H9 (cell line): ENCODE measurements at regions not wholly inside any gene's neighbourhood (a gene's known extent, or its start where the extent isn't known, plus 50 kb on each side); places are given as distances from the start of the nearest gene placed in this dataset.

Experiments
- DNase-seq: peaks from one replicate; pipeline ENCODE4 v3.0.0-alpha.2; 2017
- H2AFZ ChIP-seq: one replicate; pipeline ENCODE4 v1.6.1; 2013; ENCODE audit warnings: mild to moderate bottlenecking, low read length, control low read depth, moderate library complexity
- H2AK5ac ChIP-seq: 2 replicates; pipeline ENCODE4 v1.6.1; 2013; ENCODE audit warnings: low read length, control low read depth, mixed read lengths; ENCODE audit not compliant: insufficient read length
- H2BK120ac ChIP-seq: one replicate; pipeline ENCODE4 v1.6.1; 2013; ENCODE audit warnings: low read depth, mild to moderate bottlenecking, low read length, control low read depth, inconsistent platforms; ENCODE audit not compliant: poor library complexity, severe bottlenecking
- H2BK12ac ChIP-seq: 2 replicates; pipeline ENCODE4 v1.6.1; 2013; ENCODE audit warnings: low read length, control low read depth, mixed read lengths, low read depth; ENCODE audit not compliant: insufficient read length
- H2BK15ac ChIP-seq: 2 replicates; pipeline ENCODE4 v1.6.1; 2013; ENCODE audit warnings: low read depth, low read length, control low read depth
- H2BK20ac ChIP-seq: one replicate; pipeline ENCODE4 v1.6.1; 2013; ENCODE audit warnings: low read depth, mild to moderate bottlenecking, low read length, control low read depth, inconsistent platforms; ENCODE audit not compliant: poor library complexity, severe bottlenecking
- H2BK5ac ChIP-seq: 2 replicates; pipeline ENCODE4 v1.6.1; 2013; ENCODE audit warnings: low read length, control low read depth, mixed read lengths; ENCODE audit not compliant: insufficient read length
- H3K14ac ChIP-seq: 2 replicates; pipeline ENCODE4 v1.6.1; 2013; ENCODE audit warnings: low read length, control low read depth; ENCODE audit not compliant: insufficient read depth
- H3K18ac ChIP-seq: 2 replicates; pipeline ENCODE4 v1.6.1; 2013; ENCODE audit warnings: low read depth, mild to moderate bottlenecking, mixed read lengths, low read length, control low read depth; ENCODE audit not compliant: insufficient read length
- H3K23ac ChIP-seq: 2 replicates; pipeline ENCODE4 v1.6.1; 2013; ENCODE audit warnings: low read length, control low read depth, mixed read lengths, low read depth; ENCODE audit not compliant: insufficient read length
- H3K23me2 ChIP-seq: 2 replicates; pipeline ENCODE4 v1.6.1; 2013; ENCODE audit warnings: low read depth, mild to moderate bottlenecking, mixed read lengths, low read length, control low read depth; ENCODE audit not compliant: insufficient read length, poor library complexity, severe bottlenecking
- H3K27ac ChIP-seq: 2 replicates; pipeline ENCODE4 v1.5.1; 2013; ENCODE audit warnings: low read length, control low read depth, mixed read lengths, low read depth; ENCODE audit not compliant: insufficient read length
- H3K27me3 ChIP-seq: 2 replicates; pipeline ENCODE4 v1.6.1; 2013; ENCODE audit warnings: low read length, control low read depth, inconsistent platforms; ENCODE audit not compliant: insufficient read depth
- H3K4ac ChIP-seq: 2 replicates; pipeline ENCODE4 v1.6.1; 2013; ENCODE audit warnings: low read depth, mild to moderate bottlenecking, control low read depth, inconsistent platforms, low read length, moderate library complexity
- H3K4me1 ChIP-seq: 2 replicates; pipeline ENCODE4 v1.6.1; 2013; ENCODE audit warnings: low read length, control low read depth, inconsistent platforms; ENCODE audit not compliant: insufficient read depth
- H3K4me2 ChIP-seq: 2 replicates; pipeline ENCODE4 v1.6.1; 2013; ENCODE audit warnings: low read length, control low read depth, mixed read lengths; ENCODE audit not compliant: insufficient read length, insufficient read depth
- H3K56ac ChIP-seq: 2 replicates; pipeline ENCODE4 v1.6.1; 2013; ENCODE audit warnings: low read depth, mild to moderate bottlenecking, mixed read lengths, low read length, control low read depth; ENCODE audit not compliant: insufficient read length
- H3K79me1 ChIP-seq: 2 replicates; pipeline ENCODE4 v1.6.1; 2013; ENCODE audit warnings: low read depth, mild to moderate bottlenecking, moderate library complexity, low read length, control low read depth, inconsistent platforms; ENCODE audit not compliant: insufficient read depth, poor library complexity, severe bottlenecking
- H3K79me2 ChIP-seq: 2 replicates; pipeline ENCODE4 v1.6.1; 2013; ENCODE audit warnings: low read length, control low read depth, inconsistent platforms; ENCODE audit not compliant: insufficient read depth
- H3K9ac ChIP-seq: 2 replicates; pipeline ENCODE4 v1.6.1; 2013; ENCODE audit warnings: low read length, control low read depth, mixed read lengths; ENCODE audit not compliant: insufficient read length; ENCODE audit errors: extremely low read depth
- H3K9me3 ChIP-seq: one replicate; pipeline ENCODE4 v1.6.1; 2013; ENCODE audit warnings: low read depth, low read length, inconsistent platforms; ENCODE audit not compliant: control insufficient read depth
- H3T11ph ChIP-seq: one replicate; pipeline ENCODE4 v1.6.1; 2013; ENCODE audit warnings: mild to moderate bottlenecking, low read length, control low read depth, inconsistent platforms
- H4K20me1 ChIP-seq: one replicate; pipeline ENCODE4 v1.6.1; 2013; ENCODE audit not compliant: control insufficient read depth, insufficient read length, insufficient read depth
- H4K5ac ChIP-seq: 2 replicates; pipeline ENCODE4 v1.6.1; 2013; ENCODE audit warnings: low read depth, mild to moderate bottlenecking, mixed read lengths, low read length, control low read depth; ENCODE audit not compliant: insufficient read length
- H4K8ac ChIP-seq: replicated peaks from 2 replicates; pipeline ENCODE4 v1.6.1; 2013; ENCODE audit warnings: low read length, control low read depth, mixed read lengths, low read depth; ENCODE audit not compliant: insufficient read length
- H4K91ac ChIP-seq: 2 replicates; pipeline ENCODE4 v1.6.1; 2013; ENCODE audit warnings: low read depth, mild to moderate bottlenecking, moderate library complexity, mixed read lengths, low read length, control low read depth; ENCODE audit not compliant: insufficient read length
- H3K27ac Mint-ChIP-seq, 3 experiments: 2 replicates in 2 of 3; 3 replicates in 1 of 3; pipeline ENCODE4 v1.8.0; 2020 to 2021; ENCODE audit warnings: mixed read lengths in 3 of 3, mild to moderate bottlenecking in 1 of 3, moderate library complexity in 1 of 3
- H3K27me3 Mint-ChIP-seq: 2 replicates; pipeline ENCODE4 v1.8.0; 2021; ENCODE audit warnings: low read depth, mild to moderate bottlenecking, moderate library complexity, mixed read lengths
- H3K36me3 Mint-ChIP-seq, 3 experiments: 2 replicates in 2 of 3; 3 replicates in 1 of 3; pipeline ENCODE4 v1.8.0; 2020 to 2021; ENCODE audit warnings: low read depth in 3 of 3, mixed read lengths in 3 of 3; ENCODE audit not compliant: insufficient read depth in 1 of 3
- H3K4me1 Mint-ChIP-seq, 2 experiments: 2 replicates each; pipeline ENCODE4 v1.8.0; 2020; ENCODE audit warnings: mixed read lengths in 2 of 2
- H3K4me3 Mint-ChIP-seq, 2 experiments: 2 replicates in 1 of 2; 3 replicates in 1 of 2; pipeline ENCODE4 v1.8.0; 2020 to 2021; ENCODE audit warnings: mild to moderate bottlenecking in 2 of 2, mixed read lengths in 2 of 2, moderate library complexity in 1 of 2
- H3K9me3 Mint-ChIP-seq, 2 experiments: 2 replicates in 1 of 2; 3 replicates in 1 of 2; pipeline ENCODE4 v1.8.0; 2020; ENCODE audit warnings: mild to moderate bottlenecking in 2 of 2, mixed read lengths in 2 of 2, moderate library complexity in 1 of 2
- CTCF ChIP-seq: fragments of 200-600 bp; sonication (generic); conservative IDR thresholded peaks from 3 replicates; pipeline ENCODE4 v1.8.0; 2021; ENCODE audit warnings: antibody characterized with exemption, mild to moderate bottlenecking
- WGBS: extraction: QIAGEN DNeasy Blood & Tissue Kit; methylation state at CpG from one replicate; pipeline ENCODE4 v1.1.7; 2013; ENCODE audit warnings: missing lambda C conversion rate, low lambda C conversion rate, mixed read lengths; ENCODE audit not compliant: insufficient read length; ENCODE audit errors: extremely low coverage; 5-methylcytosine and 5-hydroxymethylcytosine counted together

- Histone ChIP-seq H2BK12ac (no peak overlapping the region), H2AFZ (no peak overlapping the region), H3K4me1 (no peaks in the 10 kb centered on the region), H4K5ac (no peak overlapping the region), H3T11ph (no peak overlapping the region), H3K79me1 (no peaks in the 10 kb centered on the region), H3K23me2 (no peaks in the 10 kb centered on the region), H3K56ac (no peak overlapping the region), H4K8ac (no peak overlapping the region), H3K9ac (no peak overlapping the region), H3K18ac (no peak overlapping the region), H2BK20ac (no peak overlapping the region), H3K9me3 (no peaks in the 10 kb centered on the region), H3K27me3 (no peaks in the 10 kb centered on the region; the same call in 1 of the 2 replicates), H3K79me2 (no peaks in the 10 kb centered on the region), H2AK5ac (no peak overlapping the region), H3K14ac (no peak overlapping the region), H4K20me1 (no peaks in the 10 kb centered on the region), H3K4me2 (no peak overlapping the region), H2BK5ac (no peak overlapping the region), H4K91ac (no peak overlapping the region), H2BK120ac (no peak overlapping the region), H2BK15ac (no peak overlapping the region), H3K23ac (no peak overlapping the region), H3K4ac (no peak overlapping the region), H3K27ac (no peak overlapping the region)
- Mint-ChIP-seq H3K4me3 (no peak overlapping the region), H3K27me3 (peaks cover 71% of the 10 kb centered on the region), H3K27ac (no peak overlapping the region; a peak in 1 of 7 replicates), H3K9me3 (no peaks in the 10 kb centered on the region), H3K36me3 (no peaks in the 10 kb centered on the region; a peak in 1 of 7 replicates), H3K4me1 (peaks cover 20 to 51% of the 10 kb centered on the region in 2 experiments)
- WGBS: no CpG with 5 or more reads among the region's 14 CpGs
- TF ChIP-seq CTCF: no peak
- DNase-seq: no peak
Observed at GRCh38 chr17:36846410-36847292, 90.6 kb upstream of the LHX1 start.
